HG02571 (cell line): ENCODE measurements at regions not wholly inside any gene's neighbourhood (a gene's known extent, or its start where the extent isn't known, plus 50 kb on each side); places are given as distances from the start of the nearest gene placed in this dataset.
"Not testable (repeated sequence)": the region's sequence is repeated elsewhere in the genome, so short reads cannot be mapped to it uniquely, and the experiment has no call there.

Experiments used
- ATAC-seq: cut with Tn5 transposase; IDR thresholded peaks from one replicate; pipeline ENCODE4 v1.9.1; 2021; ENCODE audit warnings: mild to moderate bottlenecking, moderate library complexity; ENCODE audit not compliant: unreplicated experiment

DNA sequence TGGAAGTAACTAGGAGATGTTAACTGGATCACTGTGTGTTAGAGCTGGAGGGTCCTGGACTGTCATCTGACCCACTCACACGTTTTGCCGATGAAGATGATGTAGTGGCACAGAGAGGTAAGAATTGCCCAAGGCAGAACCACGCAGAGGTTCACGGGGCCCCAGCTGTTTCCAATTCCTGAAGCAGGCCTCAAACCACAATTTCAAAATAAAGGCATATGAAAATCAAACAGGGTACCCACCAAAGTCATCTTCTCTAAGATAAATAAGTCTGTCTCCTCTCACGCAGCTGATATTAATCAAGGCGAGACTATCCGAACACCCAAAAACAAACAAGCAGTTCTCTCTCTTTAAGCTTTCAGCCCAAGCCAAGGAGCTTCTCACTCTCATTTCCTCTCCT is 113.3 kb upstream of the JCAD start:
- no peak for ATAC-seq

DNA sequence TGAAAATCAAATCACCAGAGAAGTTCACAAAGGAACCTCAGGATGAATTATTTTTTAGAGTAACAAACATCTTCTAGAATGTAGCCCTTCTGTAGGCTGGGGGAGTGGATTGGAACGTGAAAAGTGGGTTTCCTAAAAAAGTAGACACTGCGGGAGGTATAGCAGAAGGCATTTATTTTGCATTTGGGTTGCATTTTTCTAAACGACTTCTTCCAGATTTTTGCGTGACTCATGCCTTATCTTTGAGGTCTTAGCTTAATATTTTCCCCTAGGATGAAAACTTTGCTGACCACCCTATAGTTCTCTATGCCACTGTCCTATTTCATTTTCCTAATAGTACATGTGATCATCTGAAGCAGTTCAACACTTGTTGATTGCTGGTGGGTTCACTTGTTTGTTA is 112.7 kb upstream of the JCAD start:
- ATAC-seq, result no peak

GRCh38 chr10:30171601-30172000 is 112.2 kb upstream of the JCAD start:
- no peak for ATAC-seq

DNA sequence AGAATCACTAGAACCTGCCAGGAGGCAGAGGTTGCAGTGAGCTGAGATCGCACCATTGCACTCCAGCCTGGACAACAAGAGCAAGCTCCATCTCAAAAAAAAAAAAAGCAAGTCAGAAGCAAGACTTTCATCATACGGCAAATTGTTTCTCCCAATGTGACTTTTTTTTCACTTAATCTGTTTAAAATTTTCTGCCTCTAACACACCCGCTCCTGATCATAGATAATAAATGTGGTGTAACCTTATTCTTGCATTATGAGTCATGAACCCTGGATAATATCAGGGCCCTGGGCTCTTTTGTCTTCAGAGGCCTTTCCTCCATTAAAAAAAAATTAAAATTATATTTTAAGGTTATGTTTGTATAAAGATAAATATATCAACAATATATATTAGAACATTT is 111.4 kb upstream of the JCAD start:
- no peak for ATAC-seq

- no peak for ATAC-seq
Observed at GRCh38 chr10:30170146-30170545, 110.8 kb upstream of the JCAD start.

- no peak for ATAC-seq
Observed at GRCh38 chr10:30169342-30169741, 110.0 kb upstream of the JCAD start.

DNA sequence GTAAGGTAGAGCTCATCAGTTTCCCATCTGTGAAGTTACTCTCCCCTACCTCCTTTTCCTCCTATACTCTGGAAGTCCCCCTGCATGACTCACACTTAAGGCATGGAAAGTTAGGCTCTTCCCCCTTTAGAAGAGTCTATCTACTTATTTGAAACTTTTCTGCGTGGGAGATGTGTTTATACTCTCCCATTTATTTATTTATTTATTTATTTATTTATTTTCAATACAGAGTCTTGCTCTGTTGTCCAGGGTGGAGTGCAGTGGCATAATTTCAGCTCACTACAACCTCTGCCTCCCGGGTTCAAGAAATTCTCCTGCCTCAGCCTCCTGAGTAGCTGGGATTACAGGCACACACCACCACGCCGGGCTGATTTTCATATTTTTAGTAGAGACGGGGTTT is 107.5 kb upstream of the JCAD start:
- ATAC-seq, result no peak

GRCh38 chr10:30163410-30163809 is 104.0 kb upstream of the JCAD start:
- not testable (repeated sequence) for ATAC-seq

- ATAC-seq, result not testable (repeated sequence)
Observed at GRCh38 chr10:30162796-30163195, 103.4 kb upstream of the JCAD start.

DNA sequence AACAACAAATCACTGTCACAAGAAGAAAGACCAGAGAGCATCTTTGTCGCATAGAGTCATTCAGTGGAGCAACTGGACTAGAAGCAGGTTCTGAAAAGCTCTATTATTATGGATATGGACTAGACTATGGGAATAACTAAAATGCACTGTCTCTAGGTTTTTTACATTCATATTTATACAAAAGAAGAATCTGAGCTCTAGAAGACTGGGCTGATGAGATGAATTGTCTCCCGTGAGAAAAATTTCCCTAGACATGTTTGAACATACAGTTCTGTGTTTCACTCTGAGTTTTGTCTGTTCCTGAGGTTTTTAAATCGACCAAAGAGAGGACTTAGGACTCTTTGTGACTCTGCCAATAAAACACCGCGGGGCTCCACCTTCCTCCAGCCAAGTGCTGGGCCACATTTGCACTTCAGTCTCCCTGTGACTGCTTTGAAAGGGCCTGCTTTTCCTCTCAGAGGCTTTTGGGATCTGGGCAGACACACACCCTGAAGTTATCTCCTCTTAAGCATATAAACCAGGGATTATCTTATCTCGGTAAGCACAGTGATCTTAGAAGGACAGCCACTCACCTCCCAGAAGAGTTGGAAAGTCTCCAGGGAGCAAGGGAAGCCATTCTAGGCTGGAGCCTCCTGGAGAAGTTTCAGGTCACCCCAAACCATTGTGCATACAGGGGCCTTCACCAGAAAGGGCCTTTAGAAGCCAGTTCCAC is 101.0 kb upstream of the JCAD start:
- ATAC-seq, result no peak

DNA sequence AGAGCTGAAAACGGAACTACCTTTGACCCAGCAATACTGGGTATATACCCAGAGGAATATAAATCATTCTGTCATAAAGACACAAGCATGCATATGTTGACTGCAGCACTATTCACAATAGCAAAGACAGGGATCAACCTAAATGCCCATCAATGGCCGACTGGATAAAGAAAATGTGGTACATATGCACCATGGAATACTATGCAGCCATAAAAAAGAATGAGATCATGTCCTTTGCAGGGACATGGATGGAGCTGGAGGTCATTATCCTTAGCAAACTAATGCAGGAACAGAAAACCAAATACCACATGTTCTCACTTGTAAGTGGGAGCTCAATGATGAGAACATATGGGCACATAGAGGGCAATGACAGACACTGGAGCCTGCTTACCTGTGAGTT is 100.2 kb upstream of the JCAD start:
- ATAC-seq, result not testable (repeated sequence)

DNA sequence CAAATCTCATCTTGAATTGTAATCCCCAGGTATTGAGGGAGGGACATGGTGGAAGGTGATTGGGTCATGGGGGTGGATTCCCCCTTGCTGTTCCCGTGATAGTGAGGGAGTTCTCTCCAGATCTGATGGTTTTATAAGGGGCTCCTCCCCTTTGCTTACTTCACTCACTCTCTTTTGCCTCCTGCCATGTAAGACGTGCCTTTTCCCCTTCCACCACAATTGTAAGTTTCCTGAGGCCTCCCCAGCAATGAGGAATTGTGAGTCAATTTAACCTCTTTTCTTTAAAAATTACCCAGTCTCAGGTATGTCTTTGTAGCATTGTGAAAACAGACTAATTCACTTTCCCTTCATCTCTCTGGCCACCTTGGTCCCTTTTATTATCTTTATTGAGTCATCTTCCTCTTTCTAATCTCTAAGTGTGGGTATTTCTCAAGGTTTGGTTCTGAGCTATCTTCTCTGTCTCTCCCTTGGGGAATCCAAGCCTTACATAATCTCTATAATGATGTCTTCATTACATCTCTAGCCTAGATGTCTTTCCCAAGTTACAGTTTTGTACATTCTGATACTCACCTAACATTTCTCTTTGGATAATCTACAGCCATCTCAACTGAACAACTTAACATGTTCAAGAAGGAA is 99.1 kb upstream of the JCAD start:
- no peak for ATAC-seq

- ATAC-seq, result no peak
Observed at GRCh38 chr10:30155401-30155800, 96.0 kb upstream of the JCAD start.

GRCh38 chr10:30154561-30154960 is 95.2 kb upstream of the JCAD start:
- no peak for ATAC-seq

DNA sequence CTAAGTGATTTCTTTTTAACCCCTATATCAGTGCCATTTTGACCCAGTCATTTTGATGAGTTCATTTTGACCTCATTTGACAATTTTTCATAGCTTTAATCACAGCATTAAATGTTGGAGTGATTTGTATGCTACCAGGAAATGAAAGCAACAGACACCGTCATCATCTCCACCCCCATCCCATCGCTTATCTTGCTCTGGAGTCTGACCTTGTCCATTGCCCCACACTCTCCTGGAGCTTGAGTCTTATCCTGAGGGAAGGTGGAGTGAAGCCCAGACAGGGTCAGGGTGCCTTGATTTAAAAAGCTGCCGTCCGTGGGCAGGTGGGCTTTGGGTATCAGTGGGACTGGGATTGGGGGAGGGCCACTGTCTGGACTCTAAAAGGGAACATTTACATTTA is 94.7 kb upstream of the JCAD start:
- ATAC-seq, result no peak

GRCh38 chr10:30151581-30152389 is 92.4 kb upstream of the JCAD start:
- ATAC-seq, result no peak

DNA sequence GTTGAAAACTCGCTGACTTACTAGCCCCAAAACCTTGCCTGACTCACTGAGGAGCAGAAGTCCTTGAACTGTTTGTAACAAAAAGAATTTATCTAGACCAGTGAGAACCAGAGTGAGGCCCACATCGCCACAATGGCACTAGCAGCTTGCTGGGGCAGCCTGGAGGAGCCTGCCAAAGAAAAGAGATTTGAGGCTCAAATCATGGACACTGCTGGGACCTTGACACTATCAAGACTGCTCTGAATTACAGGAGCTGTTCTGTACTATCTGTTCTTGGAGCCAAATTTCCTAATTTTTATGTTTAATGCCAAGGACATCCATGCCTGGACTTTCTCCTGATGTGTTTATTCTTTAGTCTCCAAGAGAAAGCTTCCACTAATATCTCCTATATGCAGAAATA is 82.0 kb upstream of the JCAD start:
- no peak for ATAC-seq

DNA sequence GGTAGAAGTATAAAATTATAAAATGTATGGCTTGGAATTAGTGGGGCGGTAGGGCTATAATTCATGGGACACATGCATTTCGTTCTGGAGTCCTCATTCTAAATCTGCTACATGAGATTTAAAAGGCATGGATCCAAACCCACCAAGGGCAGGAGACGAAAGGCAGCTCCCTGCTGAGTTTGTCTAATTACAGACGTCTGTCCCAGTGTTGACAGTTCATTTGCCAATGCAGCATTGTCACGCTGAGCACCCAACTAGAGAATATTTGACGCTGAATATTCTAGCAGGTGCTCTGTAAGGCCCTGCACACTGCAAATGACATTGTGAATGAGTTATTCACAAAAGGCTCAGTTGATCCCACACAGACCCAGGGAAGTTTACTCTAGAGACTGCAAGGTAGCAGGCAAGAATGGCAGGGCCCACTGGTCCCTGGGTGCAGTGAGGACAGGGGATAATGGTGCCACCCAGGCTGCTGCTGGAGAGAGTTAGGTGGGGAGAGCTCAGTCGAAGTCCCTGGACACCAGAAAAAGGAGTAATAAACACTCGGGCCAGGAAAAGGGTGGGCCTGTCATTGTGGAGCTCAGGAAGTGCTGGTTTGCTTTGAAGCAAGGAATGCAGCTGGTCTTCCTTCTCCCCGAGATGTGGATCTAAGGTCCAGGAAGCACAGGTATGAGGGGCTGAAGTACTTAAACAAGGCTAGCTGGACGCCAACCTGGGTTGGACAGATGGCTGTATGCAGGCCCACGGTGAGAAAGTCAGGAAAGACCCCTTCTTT is 75.0 kb upstream of the JCAD start:
- ATAC-seq, result no peak

- ATAC-seq, result no peak
Observed at GRCh38 chr10:30133198-30133597, 73.8 kb upstream of the JCAD start.

- not testable (repeated sequence) for ATAC-seq
Observed at GRCh38 chr10:30131369-30131768, 72.0 kb upstream of the JCAD start.

- not testable (repeated sequence) for ATAC-seq
Observed at GRCh38 chr10:30129326-30129725, 69.9 kb upstream of the JCAD start.
